AG09309 (cell line): ENCODE measurements at regions not wholly inside any gene's neighbourhood (a gene's known extent, or its start where the extent isn't known, plus 50 kb on each side); places are given as distances from the start of the nearest gene placed in this dataset.

Experiments used
- DNase-seq: peaks from one replicate; pipeline ENCODE4 v3.0.0-alpha.2; 2010; ENCODE audit warnings: low read depth
- H3K4me3 ChIP-seq: 2 replicates; pipeline ENCODE4 v1.5.1; 2011; ENCODE audit warnings: mild to moderate bottlenecking, low read depth, low read length, moderate library complexity; ENCODE audit not compliant: control insufficient read depth
- TF ChIP-seq, protein P1 (sequence below): IDR thresholded peaks from 2 replicates; pipeline ENCODE4 v1.5.1; 2011; ENCODE audit warnings: mild to moderate bottlenecking, low read depth, low read length, inconsistent platforms; ENCODE audit not compliant: insufficient read depth, control insufficient read depth; ENCODE audit errors: missing control alignments

DNA sequence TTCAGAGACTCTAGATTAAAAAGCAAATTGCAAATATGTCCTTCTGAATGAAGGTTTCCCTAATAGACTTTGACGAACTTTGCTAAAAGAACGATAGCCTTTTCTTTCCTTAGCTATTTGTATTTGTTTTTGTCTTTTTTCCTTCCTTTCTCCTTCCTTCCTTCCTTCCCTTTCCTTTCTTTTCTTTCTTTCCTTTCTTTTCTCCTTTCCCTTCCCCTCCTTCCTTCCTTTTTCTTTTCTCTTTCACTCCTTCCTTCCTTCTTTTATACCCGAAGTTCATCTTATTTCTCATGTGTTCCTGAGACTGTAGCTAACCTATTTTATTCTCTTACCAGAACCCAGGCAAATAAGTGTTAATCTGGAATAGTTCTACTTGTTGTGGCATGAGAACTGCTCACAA is 381.2 kb upstream of the RUNX1 start:
- H3K4me3 ChIP-seq: no peak overlapping the region
- no peak for DNase-seq
- TF ChIP-seq, protein P1, sequence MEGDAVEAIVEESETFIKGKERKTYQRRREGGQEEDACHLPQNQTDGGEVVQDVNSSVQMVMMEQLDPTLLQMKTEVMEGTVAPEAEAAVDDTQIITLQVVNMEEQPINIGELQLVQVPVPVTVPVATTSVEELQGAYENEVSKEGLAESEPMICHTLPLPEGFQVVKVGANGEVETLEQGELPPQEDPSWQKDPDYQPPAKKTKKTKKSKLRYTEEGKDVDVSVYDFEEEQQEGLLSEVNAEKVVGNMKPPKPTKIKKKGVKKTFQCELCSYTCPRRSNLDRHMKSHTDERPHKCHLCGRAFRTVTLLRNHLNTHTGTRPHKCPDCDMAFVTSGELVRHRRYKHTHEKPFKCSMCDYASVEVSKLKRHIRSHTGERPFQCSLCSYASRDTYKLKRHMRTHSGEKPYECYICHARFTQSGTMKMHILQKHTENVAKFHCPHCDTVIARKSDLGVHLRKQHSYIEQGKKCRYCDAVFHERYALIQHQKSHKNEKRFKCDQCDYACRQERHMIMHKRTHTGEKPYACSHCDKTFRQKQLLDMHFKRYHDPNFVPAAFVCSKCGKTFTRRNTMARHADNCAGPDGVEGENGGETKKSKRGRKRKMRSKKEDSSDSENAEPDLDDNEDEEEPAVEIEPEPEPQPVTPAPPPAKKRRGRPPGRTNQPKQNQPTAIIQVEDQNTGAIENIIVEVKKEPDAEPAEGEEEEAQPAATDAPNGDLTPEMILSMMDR: no peak

DNA sequence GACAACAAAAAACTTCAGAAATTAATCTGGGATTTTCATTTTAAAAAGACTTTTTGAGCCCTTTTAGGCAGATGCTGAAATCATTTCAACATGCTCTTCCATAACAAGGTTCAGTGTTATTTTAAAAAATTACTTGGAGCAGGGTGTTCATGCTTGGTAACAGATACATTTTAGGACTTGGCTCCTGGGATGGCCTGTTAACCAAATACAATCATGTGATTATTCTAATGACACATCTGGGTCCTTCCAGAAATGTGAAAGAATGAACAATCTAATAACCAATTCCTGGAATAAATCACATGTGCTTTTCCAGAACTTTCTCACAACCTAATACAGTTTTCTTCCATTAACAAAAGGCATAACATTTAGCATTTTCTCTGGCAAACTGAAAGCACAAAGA is 379.8 kb upstream of the RUNX1 start:
- DNase-seq: no peak
- TF ChIP-seq, protein P1: no peak
- H3K4me3 ChIP-seq: no peak overlapping the region

- DNase-seq: no peak
- no peak overlapping the region for H3K4me3 ChIP-seq
- TF ChIP-seq, protein P1: no peak
These were observed 379.4 kb upstream of the RUNX1 start for GRCh38 chr21:35428489-35428888.

DNA sequence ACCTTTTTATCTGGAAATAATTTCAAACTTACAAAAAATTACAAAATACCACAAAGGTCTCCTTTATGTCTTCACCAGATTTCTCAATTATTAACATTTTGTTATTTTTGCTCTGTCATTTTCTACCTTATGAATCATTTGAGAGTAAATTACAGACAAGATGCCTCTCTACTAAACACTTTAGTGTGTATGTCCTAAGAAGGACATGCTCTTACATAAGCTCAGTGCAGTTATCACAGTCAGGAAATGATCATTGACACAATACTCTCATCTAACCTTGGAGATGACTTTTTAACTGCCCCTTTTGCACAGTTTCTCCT is 378.9 kb upstream of the RUNX1 start:
- TF ChIP-seq, protein P1: no peak
- no peak overlapping the region for H3K4me3 ChIP-seq
- DNase-seq: peak; percentile 37

- DNase-seq: no peak
- TF ChIP-seq, protein P1: no peak
- H3K4me3 ChIP-seq: no peak overlapping the region
These were observed 378.4 kb upstream of the RUNX1 start for GRCh38 chr21:35427320-35428000.

GRCh38 chr21:35426897-35427296 is 377.8 kb upstream of the RUNX1 start:
- no peak overlapping the region for H3K4me3 ChIP-seq
- no peak for DNase-seq
- TF ChIP-seq, protein P1: no peak

GRCh38 chr21:35426469-35426868 is 377.4 kb upstream of the RUNX1 start:
- no peak overlapping the region for H3K4me3 ChIP-seq
- TF ChIP-seq, protein P1: no peak
- DNase-seq: no peak
